Activated CD4-positive, CD25-positive, alpha-beta regulatory T cell treated with anti-CD3 and anti-CD28 coated beads, Interleukin-2, amount 50 U/mL, for 72 hours (primary cell): ENCODE measurements at regions not wholly inside any gene's neighbourhood (a gene's known extent, or its start where the extent isn't known, plus 50 kb on each side); places are given as distances from the start of the nearest gene placed in this dataset.

ENCODE experiments used
- DNase-seq: peaks from one replicate; pipeline ENCODE4 v3.0.0; 2021

DNA sequence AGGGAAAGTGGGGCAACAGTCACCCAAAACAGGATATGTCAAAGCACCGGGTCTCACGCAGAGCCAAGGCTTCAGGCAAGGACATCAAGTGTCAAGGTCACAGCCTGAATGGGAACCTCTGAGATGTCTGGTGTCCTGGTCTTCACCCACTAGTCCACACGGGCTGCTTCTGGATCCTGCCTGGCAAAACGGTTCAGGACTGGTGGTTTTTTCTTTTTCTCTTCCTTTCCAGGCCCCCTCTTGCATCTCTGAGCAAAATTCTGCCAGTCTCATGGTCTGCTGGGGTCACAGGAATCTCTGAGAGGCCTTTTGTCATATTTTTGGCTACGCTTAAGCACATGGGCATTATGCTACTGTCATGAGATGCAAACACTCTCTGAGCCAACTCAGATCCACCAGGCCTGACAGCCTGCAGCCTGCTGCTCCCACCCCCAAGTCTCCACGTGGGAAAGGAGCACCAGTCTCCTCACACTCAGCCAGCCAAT, 518.2 kb upstream of the ZEB2 start:
- DNase-seq: no peak

DNA sequence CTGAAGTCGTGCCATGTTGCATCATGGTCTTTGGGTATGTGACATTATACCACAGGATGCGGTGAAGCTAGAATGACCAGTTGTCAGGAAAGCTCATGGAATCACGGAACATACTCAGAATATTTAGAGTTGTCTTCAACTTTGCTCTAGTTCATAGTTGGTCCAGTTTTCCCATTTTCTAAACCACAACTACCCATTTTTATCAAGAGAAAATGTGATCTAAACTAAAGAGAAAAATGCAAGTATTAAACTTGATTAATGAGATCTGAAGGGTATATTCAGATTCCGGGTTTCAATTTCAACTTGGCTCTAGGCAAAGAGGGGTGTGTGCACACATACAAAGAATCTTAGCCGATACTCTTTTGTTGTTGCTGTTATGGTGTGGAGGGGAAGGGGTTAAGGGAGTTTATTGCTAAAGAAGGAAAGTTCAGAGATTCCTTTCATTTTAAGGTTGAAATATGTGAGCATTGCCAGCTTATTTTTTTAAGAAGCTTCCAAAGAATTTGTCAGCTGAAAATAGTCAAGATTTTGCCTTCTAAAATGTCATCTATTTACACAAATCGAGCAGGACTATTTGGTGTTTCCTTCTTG, 516.6 kb upstream of the ZEB2 start:
- DNase-seq: no peak

DNA sequence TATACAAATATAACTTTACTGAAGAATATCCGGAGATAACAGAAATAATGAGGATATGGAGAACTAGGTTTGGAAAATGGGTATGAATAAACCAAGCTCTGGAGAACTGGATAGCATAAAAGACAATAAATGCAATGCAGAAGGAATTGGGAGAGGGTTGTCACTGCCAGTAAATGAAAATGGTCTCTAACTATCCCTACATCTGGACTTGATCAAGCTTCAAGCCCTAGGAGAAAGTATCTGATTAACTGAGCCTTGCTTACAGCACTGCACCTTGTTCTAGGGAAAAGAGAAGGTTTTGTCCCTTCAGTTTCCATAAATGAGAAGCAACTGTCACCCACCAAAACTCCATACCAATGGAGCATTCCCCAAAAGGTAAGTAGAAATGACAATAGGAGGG, 514.6 kb upstream of the ZEB2 start:
- no peak for DNase-seq

GRCh38 chr2:145033438-145033837, 513.5 kb upstream of the ZEB2 start:
- no peak for DNase-seq

- DNase-seq: no peak
Measured at GRCh38 chr2:145032791-145033190, 512.9 kb upstream of the ZEB2 start.

DNA sequence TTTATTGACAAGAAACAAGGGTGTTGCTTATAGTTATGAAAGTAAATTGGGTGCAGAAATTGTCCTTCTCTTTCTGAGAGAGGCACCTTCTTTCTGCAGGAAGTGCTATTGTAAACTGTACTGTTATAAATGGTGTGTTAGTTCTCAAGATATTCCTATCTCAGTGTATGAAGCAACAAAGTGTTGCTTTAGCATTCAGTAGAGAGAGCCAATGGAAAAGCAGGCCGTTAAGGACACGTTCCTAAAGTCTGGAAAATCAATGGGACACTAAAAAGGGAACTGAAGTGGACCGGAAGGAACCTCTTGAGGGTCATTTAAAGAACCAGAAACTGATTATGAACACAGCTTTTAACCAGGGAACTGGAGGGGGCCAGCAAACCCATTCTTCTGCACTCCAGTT, 510.0 kb upstream of the ZEB2 start:
- no peak for DNase-seq

DNA sequence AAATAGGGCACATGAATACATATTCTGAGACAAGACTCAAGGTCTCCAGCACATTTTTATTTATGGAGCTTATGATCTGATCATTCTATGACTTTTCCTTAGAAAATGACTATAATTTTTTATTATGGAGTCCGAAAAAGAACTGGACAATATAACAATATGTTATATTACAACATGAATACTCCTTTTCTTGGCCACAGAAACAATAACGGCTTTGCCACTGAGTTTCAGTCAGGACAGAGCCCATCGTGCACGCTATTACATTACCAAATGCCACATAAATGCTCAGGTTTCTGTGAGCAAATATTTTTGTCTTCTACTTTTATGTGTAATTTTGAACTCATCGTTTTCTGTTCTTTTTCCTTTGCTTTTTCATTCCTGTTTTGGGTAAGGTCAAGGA, 509.2 kb upstream of the ZEB2 start:
- no peak for DNase-seq

DNA sequence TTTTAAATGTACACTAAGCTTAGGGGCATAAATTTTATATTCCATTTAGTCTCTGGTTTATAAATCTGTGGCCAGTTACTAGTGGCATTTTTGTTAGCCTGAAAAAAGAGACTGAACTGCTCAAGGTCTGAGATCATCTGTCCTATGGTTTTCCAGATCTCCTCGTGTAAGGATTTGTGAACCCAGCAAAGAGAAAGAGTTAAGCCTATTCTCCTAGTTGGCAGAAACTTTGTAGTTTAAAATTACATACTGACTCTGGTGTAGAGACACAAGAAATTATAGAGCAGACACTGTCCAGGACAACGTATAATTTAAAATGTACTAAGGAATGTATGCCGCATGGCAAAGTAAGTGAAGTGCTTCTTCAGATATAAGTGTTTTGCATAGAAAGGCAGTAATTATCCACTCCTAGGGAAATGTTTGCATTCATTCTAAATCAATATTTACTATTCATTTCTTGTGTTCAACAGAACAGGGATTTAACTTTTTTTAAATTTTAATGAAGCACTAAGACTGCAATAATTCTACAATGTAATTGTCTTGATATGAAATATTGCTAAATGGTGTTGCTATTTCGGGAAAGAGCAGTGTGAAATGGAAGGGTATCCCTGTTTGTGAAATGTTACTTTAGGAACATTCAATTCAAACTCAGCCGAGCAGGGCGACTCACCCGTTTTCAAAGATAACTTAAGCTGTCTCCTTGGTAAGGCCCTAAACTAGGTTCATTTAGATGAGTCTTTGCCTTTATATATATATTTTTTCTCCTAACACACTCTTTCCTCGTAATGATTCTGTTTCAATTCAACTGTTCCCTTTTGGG, 508.4 kb upstream of the ZEB2 start:
- DNase-seq: no peak

DNA sequence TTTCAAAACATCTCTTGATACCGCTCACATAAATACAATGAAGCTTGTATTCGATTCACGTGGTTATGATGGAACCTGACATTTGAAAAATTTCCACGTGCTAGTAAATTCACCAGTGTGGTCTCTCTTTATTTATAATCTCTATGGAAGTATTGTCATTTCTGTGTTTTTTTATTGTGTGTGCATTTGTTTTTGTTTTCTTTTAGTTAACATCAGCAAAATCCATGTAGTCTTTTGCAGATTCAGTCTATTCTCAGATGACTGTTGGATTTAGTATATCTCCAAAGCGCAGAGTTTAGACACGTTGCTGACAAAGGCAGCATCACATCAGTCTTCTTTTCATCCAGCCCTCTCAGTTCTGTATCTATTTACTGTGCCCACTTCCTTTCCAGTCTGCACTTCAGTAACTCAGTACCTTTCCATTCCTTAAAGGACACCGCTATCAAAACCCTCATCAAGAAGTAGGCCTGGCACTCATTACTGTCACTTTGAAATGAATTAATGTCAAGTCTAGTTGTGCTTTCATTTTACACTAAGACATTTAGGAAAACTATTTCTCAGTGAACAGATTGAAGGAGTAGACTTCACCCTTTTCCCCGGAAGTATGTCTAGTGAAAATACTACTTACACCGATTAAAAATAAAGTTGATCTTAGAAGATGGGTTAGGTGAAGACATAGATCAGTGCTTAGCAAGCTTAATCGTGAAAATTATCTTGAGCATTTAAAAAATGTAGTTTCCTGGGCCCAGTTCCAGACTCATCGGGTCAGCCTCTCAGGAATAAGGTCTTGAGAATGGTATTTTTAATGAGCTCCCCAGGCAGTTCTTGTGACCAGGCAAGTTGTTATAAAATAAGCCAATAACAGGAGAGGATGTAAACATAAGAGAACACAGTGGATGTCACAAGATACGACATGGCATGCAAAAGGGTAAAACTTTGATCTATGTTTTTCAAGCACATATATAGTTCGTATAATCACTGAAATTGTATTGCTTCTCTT, 506.8 kb upstream of the ZEB2 start:
- no peak for DNase-seq

GRCh38 chr2:145025382-145025781, 505.5 kb upstream of the ZEB2 start:
- DNase-seq: no peak

GRCh38 chr2:145023334-145023934, 503.5 kb upstream of the ZEB2 start:
- DNase-seq: no peak

GRCh38 chr2:145022666-145023333, 502.9 kb upstream of the ZEB2 start:
- no peak for DNase-seq

DNA sequence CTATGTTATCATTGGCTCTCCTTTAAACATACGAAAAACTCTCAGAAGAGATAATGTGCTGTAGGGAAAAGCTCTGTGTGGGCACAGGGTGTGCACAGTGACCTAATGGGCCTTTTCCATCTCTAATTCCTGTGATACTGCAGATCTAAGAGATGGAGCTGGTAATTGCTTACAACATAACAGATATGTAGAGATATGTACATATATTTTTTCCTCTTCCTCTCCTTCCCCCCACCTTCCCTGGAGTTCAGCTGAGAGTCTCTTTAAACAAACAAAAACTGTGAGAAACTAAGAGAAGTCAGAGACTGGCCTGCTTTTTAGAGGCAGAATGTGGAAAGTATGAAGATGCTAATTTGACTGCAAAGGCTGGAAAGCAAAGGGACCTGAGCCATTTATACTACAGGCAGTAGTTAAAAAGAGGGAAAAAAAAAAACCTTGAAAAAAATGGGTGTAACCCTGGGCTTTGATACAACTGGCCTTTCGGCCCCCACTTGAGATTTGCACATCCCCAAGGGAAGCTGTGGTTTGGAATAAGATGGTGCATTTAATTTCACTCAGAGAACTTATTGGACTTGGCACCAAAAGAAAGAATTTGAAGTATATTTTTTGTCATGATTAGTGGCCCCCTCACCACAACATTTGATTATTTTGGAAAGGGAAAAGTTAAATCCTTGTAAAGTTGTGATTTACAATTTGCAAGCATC, 502.2 kb upstream of the ZEB2 start:
- DNase-seq: no peak

DNA sequence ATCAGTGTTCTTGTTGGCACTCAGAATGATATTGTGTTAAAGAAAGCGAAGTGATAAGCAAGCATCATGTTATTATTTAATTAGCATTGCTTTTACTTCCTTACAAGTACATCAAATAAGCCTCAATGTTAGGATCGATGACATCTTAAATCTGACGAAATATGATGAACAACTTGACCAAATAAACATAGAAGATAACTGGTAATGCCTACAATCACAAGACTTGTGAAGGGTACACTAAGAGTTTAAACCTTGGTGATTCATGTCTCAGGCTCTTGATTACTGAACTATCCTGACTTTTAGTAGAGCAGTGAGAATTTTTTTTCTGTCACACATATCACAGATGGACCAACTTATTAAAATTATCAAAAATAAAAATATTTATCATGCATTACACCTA, 500.8 kb upstream of the ZEB2 start:
- DNase-seq: no peak

GRCh38 chr2:145020139-145020538, 500.2 kb upstream of the ZEB2 start:
- no peak for DNase-seq

DNA sequence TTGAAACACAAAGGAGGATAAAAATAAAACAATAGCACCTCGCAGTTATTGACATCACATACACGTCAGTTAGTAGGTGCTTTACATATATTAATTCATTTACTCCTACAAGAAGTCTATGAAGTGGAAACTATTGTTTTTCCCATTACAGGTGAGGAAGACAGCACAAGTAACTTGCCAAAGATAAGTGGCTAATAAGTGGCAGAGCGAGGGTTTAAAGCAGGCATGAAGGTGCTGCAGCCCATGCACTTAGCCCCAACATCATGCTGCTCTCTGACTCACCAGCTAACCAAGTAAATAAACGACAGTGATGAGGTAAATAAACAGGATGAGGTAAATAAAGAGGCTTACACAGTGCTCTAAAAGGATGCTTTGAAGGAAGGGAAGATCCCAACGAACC, 498.6 kb upstream of the ZEB2 start:
- no peak for DNase-seq

DNA sequence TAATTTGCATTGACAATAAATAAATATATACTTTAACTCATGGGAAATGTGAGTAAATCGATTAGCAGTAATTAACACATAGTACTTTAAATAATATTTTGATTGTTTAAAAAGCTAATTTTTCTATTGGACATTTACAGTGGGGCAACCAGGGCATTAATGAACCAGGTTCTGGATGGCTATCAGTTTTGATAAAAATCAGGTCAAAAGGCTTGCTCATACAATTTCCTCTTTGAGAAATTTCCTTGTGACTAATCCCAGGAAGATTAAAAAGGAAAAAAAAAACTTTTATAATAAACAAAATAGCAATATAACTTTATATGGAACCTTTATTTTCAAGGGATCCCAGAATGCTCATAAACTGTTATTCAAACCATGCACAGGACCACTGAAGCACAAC, 497.2 kb upstream of the ZEB2 start:
- DNase-seq: no peak

DNA sequence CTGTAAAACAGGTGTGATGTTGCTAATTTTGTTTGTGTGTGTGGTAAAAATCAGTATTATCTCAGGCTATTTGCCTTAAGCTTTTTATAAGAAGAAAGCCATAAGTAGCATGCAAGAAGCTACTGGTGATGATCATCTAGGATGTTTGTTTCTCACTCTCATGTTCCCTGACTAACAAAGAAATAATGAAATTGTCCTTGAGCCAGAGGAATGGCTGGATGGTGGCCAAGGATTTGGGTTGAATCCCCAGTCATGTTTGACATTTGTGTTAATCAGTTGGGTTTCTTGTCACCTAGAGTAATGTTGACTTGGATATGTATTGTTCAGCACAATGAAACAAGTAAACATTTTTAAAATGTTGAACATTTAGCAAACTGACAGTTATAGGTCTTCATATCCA, 496.8 kb upstream of the ZEB2 start:
- DNase-seq: no peak

- no peak for DNase-seq
Measured at GRCh38 chr2:145015561-145015960, 495.6 kb upstream of the ZEB2 start.

GRCh38 chr2:145012806-145013205, 492.9 kb upstream of the ZEB2 start:
- no peak for DNase-seq

GRCh38 chr2:145012214-145012670, 492.3 kb upstream of the ZEB2 start:
- DNase-seq: no peak

GRCh38 chr2:145010635-145011034, 490.7 kb upstream of the ZEB2 start:
- no peak for DNase-seq
